ENCODE measurements at regions not wholly inside any gene's neighbourhood (a gene's known extent, or its start where the extent isn't known, plus 50 kb on each side); places are given as distances from the start of the nearest gene placed in this dataset.

GRCh38 chr4:133355633-133356032 is 206.5 kb downstream of the PCDH10 start:
- H3K4me3 ChIP-seq (ENCODE audit: low read depth, low read length), result no peak overlapping the region
- H3K9me3 ChIP-seq (ENCODE audit: control insufficient read depth, insufficient read depth, low read depth, low read length), result no peaks in the 10 kb centered on the region
- no peaks in the 10 kb centered on the region for H3K4me1 ChIP-seq (ENCODE audit: control insufficient read depth, insufficient read depth, low read length)
- TF ChIP-seq ZNF548 (tag by site-specific recombination; IDR thresholded peaks at IDR 0.05), result no peak
- no peak for TF ChIP-seq ZNF518A (tag by site-specific recombination; conservative IDR thresholded peaks at IDR 0.05; ENCODE audit: low read depth)
- no peak for TF ChIP-seq GLIS1 (tag by site-specific recombination; IDR thresholded peaks at IDR 0.05)
- no peak for TF ChIP-seq ZNF560 (tag by site-specific recombination; IDR thresholded peaks at IDR 0.05; ENCODE audit: borderline replicate concordance)
- TF ChIP-seq ZNF211 (tag by site-specific recombination; IDR thresholded peaks at IDR 0.05; ENCODE audit: low read depth), result no peak
- H3K27ac ChIP-seq (ENCODE audit: extremely low read depth, low read depth, low read length), result no peak overlapping the region
- ChIA-PET POLR2A (no interaction called here), CTCF (interaction anchor here (1.5 kb wide), 1 partner anchor 209 kb away, joined by 3 read pairs; no protein-coding TSS in a partner anchor)
- no peaks in the 10 kb centered on the region for H3K36me3 ChIP-seq (ENCODE audit: control insufficient read depth in 2 of 2, insufficient read depth in 1 of 2, low read length in 2 of 2)

DNA sequence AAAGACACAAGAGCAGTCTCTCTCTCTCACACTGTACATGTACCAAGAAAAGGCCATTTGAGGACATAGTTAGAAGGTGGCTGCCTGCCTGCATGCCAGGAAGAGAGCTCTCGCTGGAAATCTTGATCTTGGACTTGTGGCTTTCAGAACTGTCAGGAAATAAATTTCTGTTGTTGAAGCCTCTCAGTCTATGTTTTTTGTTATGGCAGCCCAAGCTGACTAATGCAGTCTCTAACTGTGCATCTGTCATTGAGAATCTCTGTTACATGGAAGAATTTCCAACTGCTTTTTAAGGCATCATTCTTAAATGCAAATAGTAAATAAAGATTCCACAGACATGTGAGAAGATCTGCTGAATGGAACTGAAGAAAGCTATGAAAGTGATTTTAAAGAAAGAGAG is 198.3 kb downstream of the PCDH10 start:
- no peak overlapping the region for H3K4me3 ChIP-seq (ENCODE audit: low read depth, low read length)
- H3K9me3 ChIP-seq (ENCODE audit: control insufficient read depth, insufficient read depth, low read depth, low read length), result no peaks in the 10 kb centered on the region
- POLR2A ChIA-PET, result no interaction called here
- CTCF ChIA-PET, result no interaction called here
- TF ChIP-seq KLF8 (tag by site-specific recombination; IDR thresholded peaks at IDR 0.05), result no peak
- TF ChIP-seq ZBTB49 (tag by site-specific recombination; IDR thresholded peaks at IDR 0.05; ENCODE audit: low read depth), result no peak
- no peak for TF ChIP-seq ZNF155 (tag by site-specific recombination; IDR thresholded peaks at IDR 0.05)
- no peak for TF ChIP-seq PRDM10 (tag by site-specific recombination; IDR thresholded peaks at IDR 0.05)
- TF ChIP-seq ZNF174 (tag by site-specific recombination; IDR thresholded peaks at IDR 0.05), result no peak
- TF ChIP-seq ZBTB21 (tag by site-specific recombination; IDR thresholded peaks at IDR 0.05), result no peak
- TF ChIP-seq GLIS2 (tag by site-specific recombination; IDR thresholded peaks at IDR 0.05), result no peak
- TF ChIP-seq ZNF133 (tag by site-specific recombination; IDR thresholded peaks at IDR 0.05), result no peak
- TF ChIP-seq GFI1B (tag by site-specific recombination; IDR thresholded peaks at IDR 0.05), result no peak
- TF ChIP-seq ZNF146 (tag by site-specific recombination; IDR thresholded peaks at IDR 0.05), result no peak
- TF ChIP-seq ZNF350 (tag by site-specific recombination; IDR thresholded peaks at IDR 0.05), result no peak
- no peak for TF ChIP-seq ZNF138 (tag by site-specific recombination; IDR thresholded peaks at IDR 0.05; ENCODE audit: borderline replicate concordance)
- no peak for TF ChIP-seq ZNF529 (tag by site-specific recombination; IDR thresholded peaks at IDR 0.05; ENCODE audit: insufficient replicate concordance)
- TF ChIP-seq ZNF426 (tag by site-specific recombination; IDR thresholded peaks at IDR 0.05), result no peak
- TF ChIP-seq ZNF660 (tag by site-specific recombination; IDR thresholded peaks at IDR 0.05), result no peak
- H3K36me3 ChIP-seq (ENCODE audit: control insufficient read depth in 2 of 2, insufficient read depth in 1 of 2, low read length in 2 of 2), result no peaks in the 10 kb centered on the region
- H3K4me1 ChIP-seq (ENCODE audit: control insufficient read depth, insufficient read depth, low read length), result no peaks in the 10 kb centered on the region
- H3K27ac ChIP-seq (ENCODE audit: extremely low read depth, low read depth, low read length), result no peak overlapping the region
